ENCODE measurements at regions not wholly inside any gene's neighbourhood (a gene's known extent, or its start where the extent isn't known, plus 50 kb on each side); places are given as distances from the start of the nearest gene placed in this dataset.

DNA sequence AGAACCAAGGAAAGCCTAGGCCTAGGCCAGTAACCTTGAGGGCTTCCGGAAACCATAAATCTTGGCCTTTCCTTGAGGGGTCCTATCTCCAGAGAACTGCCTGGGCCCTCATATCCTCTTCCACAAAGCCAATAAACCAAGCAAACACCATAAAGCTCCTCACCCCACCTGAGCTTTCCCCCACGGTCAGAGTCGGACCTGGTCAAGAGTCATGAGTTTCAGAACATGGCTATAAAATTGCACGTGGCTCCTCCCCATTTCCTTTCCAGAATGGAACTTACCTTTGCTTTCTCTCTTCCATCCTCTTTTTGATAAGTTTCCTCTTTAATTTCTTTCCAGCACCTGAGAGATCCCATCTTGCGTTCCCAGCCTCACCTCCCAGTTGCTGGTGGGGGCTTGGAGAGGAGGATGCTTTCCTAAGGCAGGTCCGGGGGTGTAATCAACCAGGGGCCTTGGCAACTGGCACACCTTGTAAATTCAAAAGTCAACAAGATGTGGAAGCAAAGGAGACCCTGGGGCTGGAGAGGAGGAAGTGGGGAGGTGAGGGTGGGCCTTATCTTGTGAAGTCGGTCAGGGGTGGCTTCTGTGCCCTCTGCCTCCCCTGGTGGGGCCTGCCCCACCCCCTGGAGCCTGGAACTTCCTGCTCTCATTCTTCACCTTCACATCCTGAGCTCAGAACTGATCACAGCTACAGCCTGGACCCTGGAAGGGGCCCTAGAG, 259.9 kb downstream of the FOXD2 start:
- Histone ChIP-seq H3K36me3 (ENCODE audit: insufficient read depth) (no peaks in the 10 kb centered on the region), H3K27ac (no peak overlapping the region), H3K4me2 (no peak overlapping the region), H2AFZ (ENCODE audit: low read depth) (no peak overlapping the region), H3K4me3 (IDR thresholded peaks at IDR 0.05; ENCODE audit: insufficient read depth, low read depth, low read length) (no peak overlapping the region), H3K4me1 (ENCODE audit: low read depth, poor library complexity, severe bottlenecking) (no peaks in the 10 kb centered on the region), H3K79me2 (ENCODE audit: insufficient read depth, low read depth) (no peaks in the 10 kb centered on the region), H4K20me1 (ENCODE audit: insufficient read depth) (no peaks in the 10 kb centered on the region), H3K9ac (no peak overlapping the region), H3K27me3 (ENCODE audit: insufficient read depth, low read depth) (no peaks in the 10 kb centered on the region)
- TF ChIP-seq CTCF (conservative IDR thresholded peaks at IDR 0.05; ENCODE audit: low read depth, low read length): no peak

DNA sequence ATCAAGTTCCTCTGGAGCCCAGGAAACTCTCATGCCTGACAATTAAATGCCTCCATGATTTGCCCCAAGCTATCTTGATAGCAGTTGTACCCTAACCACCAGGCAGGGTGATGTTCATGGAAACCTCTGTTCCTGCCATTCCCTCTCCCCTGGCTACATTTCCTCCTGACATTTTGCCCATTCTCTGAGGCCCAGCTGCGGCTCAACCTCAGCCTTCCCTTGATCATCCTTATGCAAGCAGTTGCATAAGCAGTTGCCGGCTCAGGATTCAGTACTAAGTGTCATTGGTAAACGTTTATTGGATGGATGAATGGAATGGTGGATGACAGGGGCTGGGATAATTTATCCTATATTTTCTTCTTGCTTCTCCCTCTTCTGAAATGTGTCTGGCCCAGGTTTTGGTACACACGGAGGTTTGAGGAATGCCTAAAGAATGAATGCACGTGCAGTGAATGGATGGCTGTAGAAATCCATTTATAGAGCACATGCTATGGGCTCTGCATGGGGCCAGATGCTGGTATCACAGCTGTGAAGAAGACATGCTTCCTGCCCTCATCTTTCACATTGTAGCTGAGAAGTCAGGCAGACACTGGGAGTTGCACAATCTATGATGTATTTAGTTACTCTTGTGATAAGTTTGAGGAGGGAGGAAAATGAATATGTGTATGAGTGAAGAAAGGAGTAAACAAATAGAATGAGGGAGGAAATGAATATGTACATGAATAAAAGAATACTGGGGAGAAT, 261.8 kb downstream of the FOXD2 start:
- no peaks in the 10 kb centered on the region for H4K20me1 ChIP-seq (ENCODE audit: insufficient read depth)

GRCh38 chr1:47701283-47701682, 263.4 kb downstream of the FOXD2 start:
- H3K36me3 ChIP-seq (ENCODE audit: insufficient read depth): no peaks in the 10 kb centered on the region
- no peak overlapping the region for H3K9ac ChIP-seq
- no peaks in the 10 kb centered on the region for H3K4me1 ChIP-seq (ENCODE audit: low read depth, poor library complexity, severe bottlenecking)
- H3K27me3 ChIP-seq (ENCODE audit: insufficient read depth, low read depth): no peaks in the 10 kb centered on the region
- TF ChIP-seq CTCF (conservative IDR thresholded peaks at IDR 0.05; ENCODE audit: low read depth, low read length): no peak
- no peak overlapping the region for H3K4me2 ChIP-seq
- H4K20me1 ChIP-seq (ENCODE audit: insufficient read depth): no peaks in the 10 kb centered on the region
- H3K27ac ChIP-seq: no peak overlapping the region
- no peak overlapping the region for H2AFZ ChIP-seq (ENCODE audit: low read depth)
- no peaks in the 10 kb centered on the region for H3K79me2 ChIP-seq (ENCODE audit: insufficient read depth, low read depth)
- H3K4me3 ChIP-seq (IDR thresholded peaks at IDR 0.05; ENCODE audit: insufficient read depth, low read depth, low read length): no peak overlapping the region

More for the DNA sequence above, 261.8 kb downstream of the FOXD2 start:
- no peak for TF ChIP-seq CTCF (conservative IDR thresholded peaks at IDR 0.05; ENCODE audit: low read depth, low read length)
- Histone ChIP-seq H3K9ac (no peak overlapping the region), H3K27me3 (ENCODE audit: insufficient read depth, low read depth) (no peaks in the 10 kb centered on the region), H3K4me2 (no peak overlapping the region), H3K79me2 (ENCODE audit: insufficient read depth, low read depth) (no peaks in the 10 kb centered on the region), H2AFZ (ENCODE audit: low read depth) (no peak overlapping the region), H3K27ac (no peak overlapping the region), H3K4me3 (IDR thresholded peaks at IDR 0.05; ENCODE audit: insufficient read depth, low read depth, low read length) (no peak overlapping the region), H3K4me1 (ENCODE audit: low read depth, poor library complexity, severe bottlenecking) (no peaks in the 10 kb centered on the region), H3K36me3 (ENCODE audit: insufficient read depth) (no peaks in the 10 kb centered on the region)

GRCh38 chr1:47701741-47702515, 264.1 kb downstream of the FOXD2 start:
- no peaks in the 10 kb centered on the region for H3K36me3 ChIP-seq (ENCODE audit: insufficient read depth)
- no peak overlapping the region for H3K4me3 ChIP-seq (IDR thresholded peaks at IDR 0.05; ENCODE audit: insufficient read depth, low read depth, low read length)
- H2AFZ ChIP-seq (ENCODE audit: low read depth): no peak overlapping the region
- H3K9ac ChIP-seq: no peak overlapping the region
- H3K27ac ChIP-seq: no peak overlapping the region
- H3K4me1 ChIP-seq (ENCODE audit: low read depth, poor library complexity, severe bottlenecking): no peaks in the 10 kb centered on the region
- no peaks in the 10 kb centered on the region for H3K79me2 ChIP-seq (ENCODE audit: insufficient read depth, low read depth)
- H3K4me2 ChIP-seq: no peak overlapping the region
- TF ChIP-seq CTCF (conservative IDR thresholded peaks at IDR 0.05; ENCODE audit: low read depth, low read length): no peak
- H3K27me3 ChIP-seq (ENCODE audit: insufficient read depth, low read depth): no peaks in the 10 kb centered on the region
- H4K20me1 ChIP-seq (ENCODE audit: insufficient read depth): no peaks in the 10 kb centered on the region
